ENCODE measurements at regions not wholly inside any gene's neighbourhood (a gene's known extent, or its start where the extent isn't known, plus 50 kb on each side); places are given as distances from the start of the nearest gene placed in this dataset.

DNA sequence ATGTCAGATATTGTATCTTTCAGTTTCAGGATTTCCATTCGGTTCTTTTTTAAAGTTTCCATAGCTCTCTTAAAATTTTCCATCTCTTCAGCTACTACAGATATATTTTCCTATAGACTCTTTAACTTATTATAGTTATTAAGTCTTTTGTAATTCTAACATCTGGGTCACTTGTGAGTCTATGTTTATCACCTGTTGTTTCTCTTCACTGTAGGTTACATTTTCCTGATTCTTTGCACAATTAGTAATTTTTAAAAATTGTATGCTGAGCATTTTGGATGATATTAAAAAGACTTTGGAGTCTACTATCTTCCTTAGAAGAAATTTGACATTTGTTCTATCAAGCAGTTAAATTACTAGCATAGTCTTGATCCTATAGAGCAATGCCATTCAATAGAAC lies 140.7 kb downstream of the QRSL1 start:
- TF ChIP-seq FOSL2 (IDR thresholded peaks at IDR 0.05; ENCODE audit: borderline replicate concordance, low read depth) (no peak), RCOR1 (IDR thresholded peaks at IDR 0.05; ENCODE audit: low read length) (no peak), POLR2AphosphoS5 (IDR thresholded peaks at IDR 0.05; ENCODE audit: low read depth, low read length) (no peak), EZH2phosphoT487 (IDR thresholded peaks at IDR 0.05; ENCODE audit: borderline replicate concordance, low read depth) (no peak), RAD21 (IDR thresholded peaks at IDR 0.05; ENCODE audit: low read length) (no peak)
- TF ChIP-seq, protein P1, sequence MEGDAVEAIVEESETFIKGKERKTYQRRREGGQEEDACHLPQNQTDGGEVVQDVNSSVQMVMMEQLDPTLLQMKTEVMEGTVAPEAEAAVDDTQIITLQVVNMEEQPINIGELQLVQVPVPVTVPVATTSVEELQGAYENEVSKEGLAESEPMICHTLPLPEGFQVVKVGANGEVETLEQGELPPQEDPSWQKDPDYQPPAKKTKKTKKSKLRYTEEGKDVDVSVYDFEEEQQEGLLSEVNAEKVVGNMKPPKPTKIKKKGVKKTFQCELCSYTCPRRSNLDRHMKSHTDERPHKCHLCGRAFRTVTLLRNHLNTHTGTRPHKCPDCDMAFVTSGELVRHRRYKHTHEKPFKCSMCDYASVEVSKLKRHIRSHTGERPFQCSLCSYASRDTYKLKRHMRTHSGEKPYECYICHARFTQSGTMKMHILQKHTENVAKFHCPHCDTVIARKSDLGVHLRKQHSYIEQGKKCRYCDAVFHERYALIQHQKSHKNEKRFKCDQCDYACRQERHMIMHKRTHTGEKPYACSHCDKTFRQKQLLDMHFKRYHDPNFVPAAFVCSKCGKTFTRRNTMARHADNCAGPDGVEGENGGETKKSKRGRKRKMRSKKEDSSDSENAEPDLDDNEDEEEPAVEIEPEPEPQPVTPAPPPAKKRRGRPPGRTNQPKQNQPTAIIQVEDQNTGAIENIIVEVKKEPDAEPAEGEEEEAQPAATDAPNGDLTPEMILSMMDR (IDR thresholded peaks at IDR 0.05): no peak
- TF ChIP-seq, protein P2, sequence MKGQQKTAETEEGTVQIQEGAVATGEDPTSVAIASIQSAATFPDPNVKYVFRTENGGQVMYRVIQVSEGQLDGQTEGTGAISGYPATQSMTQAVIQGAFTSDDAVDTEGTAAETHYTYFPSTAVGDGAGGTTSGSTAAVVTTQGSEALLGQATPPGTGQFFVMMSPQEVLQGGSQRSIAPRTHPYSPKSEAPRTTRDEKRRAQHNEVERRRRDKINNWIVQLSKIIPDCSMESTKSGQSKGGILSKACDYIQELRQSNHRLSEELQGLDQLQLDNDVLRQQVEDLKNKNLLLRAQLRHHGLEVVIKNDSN (IDR thresholded peaks at IDR 0.05; ENCODE audit: borderline replicate concordance, low read depth): no peak
- TF ChIP-seq, protein P3, sequence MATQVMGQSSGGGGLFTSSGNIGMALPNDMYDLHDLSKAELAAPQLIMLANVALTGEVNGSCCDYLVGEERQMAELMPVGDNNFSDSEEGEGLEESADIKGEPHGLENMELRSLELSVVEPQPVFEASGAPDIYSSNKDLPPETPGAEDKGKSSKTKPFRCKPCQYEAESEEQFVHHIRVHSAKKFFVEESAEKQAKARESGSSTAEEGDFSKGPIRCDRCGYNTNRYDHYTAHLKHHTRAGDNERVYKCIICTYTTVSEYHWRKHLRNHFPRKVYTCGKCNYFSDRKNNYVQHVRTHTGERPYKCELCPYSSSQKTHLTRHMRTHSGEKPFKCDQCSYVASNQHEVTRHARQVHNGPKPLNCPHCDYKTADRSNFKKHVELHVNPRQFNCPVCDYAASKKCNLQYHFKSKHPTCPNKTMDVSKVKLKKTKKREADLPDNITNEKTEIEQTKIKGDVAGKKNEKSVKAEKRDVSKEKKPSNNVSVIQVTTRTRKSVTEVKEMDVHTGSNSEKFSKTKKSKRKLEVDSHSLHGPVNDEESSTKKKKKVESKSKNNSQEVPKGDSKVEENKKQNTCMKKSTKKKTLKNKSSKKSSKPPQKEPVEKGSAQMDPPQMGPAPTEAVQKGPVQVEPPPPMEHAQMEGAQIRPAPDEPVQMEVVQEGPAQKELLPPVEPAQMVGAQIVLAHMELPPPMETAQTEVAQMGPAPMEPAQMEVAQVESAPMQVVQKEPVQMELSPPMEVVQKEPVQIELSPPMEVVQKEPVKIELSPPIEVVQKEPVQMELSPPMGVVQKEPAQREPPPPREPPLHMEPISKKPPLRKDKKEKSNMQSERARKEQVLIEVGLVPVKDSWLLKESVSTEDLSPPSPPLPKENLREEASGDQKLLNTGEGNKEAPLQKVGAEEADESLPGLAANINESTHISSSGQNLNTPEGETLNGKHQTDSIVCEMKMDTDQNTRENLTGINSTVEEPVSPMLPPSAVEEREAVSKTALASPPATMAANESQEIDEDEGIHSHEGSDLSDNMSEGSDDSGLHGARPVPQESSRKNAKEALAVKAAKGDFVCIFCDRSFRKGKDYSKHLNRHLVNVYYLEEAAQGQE (IDR thresholded peaks at IDR 0.05; ENCODE audit: low read depth, low read length): no peak
- TF ChIP-seq, protein P4, sequence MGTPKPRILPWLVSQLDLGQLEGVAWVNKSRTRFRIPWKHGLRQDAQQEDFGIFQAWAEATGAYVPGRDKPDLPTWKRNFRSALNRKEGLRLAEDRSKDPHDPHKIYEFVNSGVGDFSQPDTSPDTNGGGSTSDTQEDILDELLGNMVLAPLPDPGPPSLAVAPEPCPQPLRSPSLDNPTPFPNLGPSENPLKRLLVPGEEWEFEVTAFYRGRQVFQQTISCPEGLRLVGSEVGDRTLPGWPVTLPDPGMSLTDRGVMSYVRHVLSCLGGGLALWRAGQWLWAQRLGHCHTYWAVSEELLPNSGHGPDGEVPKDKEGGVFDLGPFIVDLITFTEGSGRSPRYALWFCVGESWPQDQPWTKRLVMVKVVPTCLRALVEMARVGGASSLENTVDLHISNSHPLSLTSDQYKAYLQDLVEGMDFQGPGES (IDR thresholded peaks at IDR 0.05; ENCODE audit: low read depth, low read length): no peak
- TF ChIP-seq, protein P5, sequence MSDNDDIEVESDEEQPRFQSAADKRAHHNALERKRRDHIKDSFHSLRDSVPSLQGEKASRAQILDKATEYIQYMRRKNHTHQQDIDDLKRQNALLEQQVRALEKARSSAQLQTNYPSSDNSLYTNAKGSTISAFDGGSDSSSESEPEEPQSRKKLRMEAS (IDR thresholded peaks at IDR 0.05; ENCODE audit: low read depth): no peak
- TF ChIP-seq, protein P6, sequence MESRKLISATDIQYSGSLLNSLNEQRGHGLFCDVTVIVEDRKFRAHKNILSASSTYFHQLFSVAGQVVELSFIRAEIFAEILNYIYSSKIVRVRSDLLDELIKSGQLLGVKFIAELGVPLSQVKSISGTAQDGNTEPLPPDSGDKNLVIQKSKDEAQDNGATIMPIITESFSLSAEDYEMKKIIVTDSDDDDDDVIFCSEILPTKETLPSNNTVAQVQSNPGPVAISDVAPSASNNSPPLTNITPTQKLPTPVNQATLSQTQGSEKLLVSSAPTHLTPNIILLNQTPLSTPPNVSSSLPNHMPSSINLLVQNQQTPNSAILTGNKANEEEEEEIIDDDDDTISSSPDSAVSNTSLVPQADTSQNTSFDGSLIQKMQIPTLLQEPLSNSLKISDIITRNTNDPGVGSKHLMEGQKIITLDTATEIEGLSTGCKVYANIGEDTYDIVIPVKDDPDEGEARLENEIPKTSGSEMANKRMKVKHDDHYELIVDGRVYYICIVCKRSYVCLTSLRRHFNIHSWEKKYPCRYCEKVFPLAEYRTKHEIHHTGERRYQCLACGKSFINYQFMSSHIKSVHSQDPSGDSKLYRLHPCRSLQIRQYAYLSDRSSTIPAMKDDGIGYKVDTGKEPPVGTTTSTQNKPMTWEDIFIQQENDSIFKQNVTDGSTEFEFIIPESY (IDR thresholded peaks at IDR 0.05; ENCODE audit: borderline replicate concordance, low read depth): no peak
